ENCODE measurements at regions not wholly inside any gene's neighbourhood (a gene's known extent, or its start where the extent isn't known, plus 50 kb on each side); places are given as distances from the start of the nearest gene placed in this dataset.

- TF ChIP-seq POLR2AphosphoS5 (IDR thresholded peaks at IDR 0.05; ENCODE audit: low read depth, low read length) (no peak), REST (IDR thresholded peaks at IDR 0.05; ENCODE audit: insufficient read depth in 1 of 2, low read depth in 2 of 2, low read length in 2 of 2) (no peak), TAF1 (IDR thresholded peaks at IDR 0.05; ENCODE audit: borderline replicate concordance, insufficient read depth, low read length) (no peak), SIN3A (IDR thresholded peaks at IDR 0.05; ENCODE audit: borderline replicate concordance, insufficient read depth, low read length) (no peak), FOXP2 (optimal IDR thresholded peaks at IDR 0.05; ENCODE audit: borderline replicate concordance, extremely low read depth, extremely low read length, insufficient read depth) (no peak)
Measured at GRCh38 chr2:22703286-22703920, 681.6 kb upstream of the KLHL29 start.

Data from PFSK-1 (cell line).